ENCODE measurements at regions not wholly inside any gene's neighbourhood (a gene's known extent, or its start where the extent isn't known, plus 50 kb on each side); places are given as distances from the start of the nearest gene placed in this dataset.
"Not testable (repeated sequence)": the region's sequence is repeated elsewhere in the genome, so short reads cannot be mapped to it uniquely, and the experiment has no call there.

DNA sequence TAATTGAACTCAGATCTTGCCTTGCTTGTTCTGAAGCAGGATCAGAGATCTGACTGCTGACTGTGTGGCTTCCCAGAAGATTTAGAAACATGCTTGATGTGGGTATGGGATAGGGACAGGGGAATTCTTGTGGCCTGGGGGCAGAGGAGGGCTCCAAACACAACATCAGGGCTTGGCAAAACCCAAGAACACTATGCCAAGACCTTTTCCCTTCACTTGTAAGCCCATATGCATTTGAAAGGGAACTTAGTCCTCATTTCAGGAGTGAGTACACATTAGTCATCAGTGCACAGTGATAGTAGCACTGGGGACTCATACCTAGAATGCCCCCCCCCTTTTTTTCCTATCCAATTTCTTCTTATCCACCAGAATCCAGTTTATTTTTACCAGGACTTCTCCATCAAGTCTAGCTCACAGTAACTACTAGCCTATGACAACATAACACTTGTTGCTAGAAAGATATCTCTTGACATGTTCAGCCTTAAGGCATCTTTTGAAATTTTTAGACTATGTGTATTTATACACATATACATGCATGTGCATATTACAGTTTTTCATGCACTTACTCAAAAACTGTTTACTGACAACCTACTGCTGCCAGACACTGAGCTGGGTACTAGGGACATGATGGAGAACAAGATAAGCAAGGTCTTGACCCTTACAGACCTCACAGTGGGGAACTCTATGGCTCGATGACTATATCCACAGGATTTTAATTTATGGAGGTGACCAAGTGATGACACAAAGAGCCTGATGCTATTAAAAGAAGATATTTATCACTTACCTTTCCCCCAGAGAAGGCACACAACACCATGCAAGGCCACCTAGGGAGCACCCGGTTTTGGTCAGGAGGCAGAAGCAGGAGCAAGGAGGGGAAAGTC lies 158.3 kb upstream of the MAP3K1 start:
- no peak for DNase-seq

DNA sequence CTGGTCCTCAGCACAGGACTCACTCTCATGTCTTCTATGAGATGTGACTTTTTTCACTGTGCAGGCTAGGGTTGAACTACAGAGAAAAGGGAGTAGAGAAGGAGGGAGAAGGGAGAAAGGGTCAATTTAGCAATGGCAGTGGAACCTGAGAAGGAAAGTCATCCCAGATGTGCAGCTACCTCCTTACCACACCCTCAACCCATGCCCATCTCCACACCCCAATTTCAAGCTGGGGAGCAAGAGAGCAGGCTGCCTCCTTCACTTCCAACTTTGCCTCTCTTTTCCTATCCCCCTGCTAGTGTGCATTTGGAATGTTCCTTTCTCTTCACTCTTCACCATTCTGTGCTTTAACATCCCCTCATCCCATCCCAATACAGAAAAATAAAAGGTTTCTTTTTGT lies 163.5 kb upstream of the MAP3K1 start:
- no peak for DNase-seq

DNA sequence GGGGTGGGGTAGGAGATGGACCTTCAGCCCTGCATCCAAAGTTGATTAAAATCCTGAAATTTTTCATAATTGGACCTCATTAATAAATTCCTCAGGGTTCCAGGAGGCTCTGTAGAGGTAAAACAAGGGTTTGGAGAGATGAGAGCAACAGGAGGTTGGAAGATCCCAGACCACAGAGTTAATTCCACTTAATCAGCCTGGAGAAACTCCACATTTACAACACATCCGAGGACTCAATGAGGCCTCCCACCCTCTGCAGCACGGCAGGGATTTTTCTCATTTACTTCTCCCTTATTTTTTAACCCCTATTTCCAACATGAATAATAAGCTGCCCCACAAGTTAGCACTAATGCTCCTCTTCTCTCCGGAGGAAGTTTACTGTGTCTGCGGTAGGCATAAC lies 165.0 kb upstream of the MAP3K1 start:
- DNase-seq, result no peak

DNA sequence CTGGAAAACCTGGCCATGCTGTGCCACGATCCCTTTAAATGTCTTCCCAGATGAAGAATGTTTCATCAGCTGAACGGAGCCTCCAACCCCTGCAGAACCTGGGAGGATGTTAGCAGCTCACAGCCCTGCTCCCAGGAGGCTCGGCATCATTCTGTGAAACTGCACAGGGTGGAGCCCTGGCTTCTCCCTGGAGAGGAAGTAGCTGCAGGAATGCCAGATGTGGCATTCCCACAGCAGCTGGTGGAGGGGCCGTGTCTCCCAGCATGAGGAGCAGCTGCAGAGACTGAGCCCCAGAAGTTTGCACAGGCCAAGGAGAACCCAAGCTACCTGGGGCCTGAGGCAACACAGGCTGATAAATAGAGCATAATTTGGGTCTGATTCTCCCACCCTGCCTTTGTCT lies 165.8 kb upstream of the MAP3K1 start:
- DNase-seq, result no peak

DNA sequence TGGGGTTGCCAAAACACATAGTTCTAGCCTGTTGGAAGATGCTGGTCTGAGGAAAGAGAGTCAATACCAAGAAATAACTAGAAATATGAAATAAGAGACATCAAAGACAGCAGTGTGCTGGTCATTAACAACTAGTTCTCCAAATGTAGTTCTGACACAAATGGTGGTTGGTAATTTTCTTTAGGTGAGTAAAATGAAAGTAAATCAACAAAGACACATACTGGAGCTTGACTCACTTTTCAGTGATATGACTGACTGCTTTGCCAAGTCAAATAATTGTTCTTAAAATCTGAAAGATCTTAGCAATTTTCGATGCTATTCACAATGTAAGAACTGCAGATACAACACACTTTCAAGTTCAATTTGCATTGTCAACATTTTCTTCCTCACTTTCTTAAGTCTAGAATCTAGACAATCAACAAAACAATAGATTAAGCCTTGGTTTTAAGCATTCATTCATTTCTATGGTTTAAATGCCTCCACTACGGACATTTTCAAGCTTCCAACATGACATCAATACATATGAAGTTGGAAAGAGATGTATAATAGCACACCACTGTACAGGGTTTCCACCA lies 166.8 kb upstream of the MAP3K1 start:
- no peak for DNase-seq

DNA sequence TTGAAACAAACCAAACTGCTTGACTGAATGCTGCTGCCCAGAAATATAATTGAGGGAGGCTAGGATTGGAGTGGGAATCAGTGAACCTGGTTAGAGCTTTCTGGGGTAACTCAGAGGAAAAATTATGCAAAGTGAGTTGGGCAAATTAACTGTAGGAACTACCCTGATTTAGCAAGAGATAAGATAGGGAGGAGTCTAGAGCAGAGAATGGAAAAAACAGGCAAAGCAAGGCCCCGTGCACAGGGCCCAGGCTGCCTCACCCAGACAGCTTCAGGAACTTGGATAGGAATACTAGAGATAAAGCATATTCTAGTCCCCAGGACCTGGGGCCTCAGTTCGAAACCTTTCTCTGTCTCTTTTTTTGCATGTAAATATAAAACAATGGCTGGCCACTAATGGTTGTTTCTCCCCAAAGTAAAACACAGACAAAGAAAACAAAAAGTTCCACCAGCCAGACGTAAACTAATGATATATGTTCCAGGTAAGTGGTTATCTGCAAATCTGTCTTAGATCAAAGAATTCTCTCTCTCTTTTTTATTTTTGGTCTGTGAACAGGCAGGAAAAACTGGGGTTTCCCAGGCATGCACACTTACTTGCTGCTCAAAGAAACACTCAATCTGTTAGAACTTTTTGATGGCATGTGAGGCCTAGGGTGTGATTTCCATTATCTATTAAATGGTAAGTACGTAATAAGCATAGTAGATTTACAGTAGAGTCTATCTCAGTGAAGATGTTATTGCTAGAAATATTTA lies 168.1 kb upstream of the MAP3K1 start:
- DNase-seq, result peak; percentile 34

DNA sequence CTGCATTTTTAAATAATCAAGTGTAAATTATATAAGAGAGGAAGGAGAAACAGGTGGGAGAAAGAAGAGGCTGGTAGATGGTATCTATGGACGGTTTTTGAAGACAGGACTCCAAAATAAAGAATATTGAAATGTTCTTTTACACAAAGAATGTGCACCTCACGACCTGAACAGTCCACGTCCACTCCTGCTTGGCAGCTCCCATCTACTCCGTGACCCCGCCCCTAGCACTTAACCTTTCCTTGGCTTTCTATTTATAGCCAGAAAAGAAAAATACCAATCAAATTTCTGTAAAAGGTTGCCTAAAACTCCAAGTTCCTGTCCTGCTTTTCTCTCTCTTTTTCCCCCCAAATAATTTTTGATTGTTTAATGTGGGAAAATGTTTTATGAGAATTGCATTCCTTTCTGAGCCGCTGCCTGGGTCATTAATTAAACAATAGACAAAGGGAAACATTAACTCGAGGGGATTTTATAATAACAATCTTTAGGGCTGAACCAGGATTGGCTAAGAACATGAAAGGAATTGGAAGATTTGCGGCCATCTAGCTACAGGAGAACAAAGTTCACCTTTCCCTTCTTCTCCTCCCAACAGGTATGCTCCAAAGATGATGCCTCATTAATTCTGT lies 173.6 kb upstream of the MAP3K1 start:
- no peak for DNase-seq

DNA sequence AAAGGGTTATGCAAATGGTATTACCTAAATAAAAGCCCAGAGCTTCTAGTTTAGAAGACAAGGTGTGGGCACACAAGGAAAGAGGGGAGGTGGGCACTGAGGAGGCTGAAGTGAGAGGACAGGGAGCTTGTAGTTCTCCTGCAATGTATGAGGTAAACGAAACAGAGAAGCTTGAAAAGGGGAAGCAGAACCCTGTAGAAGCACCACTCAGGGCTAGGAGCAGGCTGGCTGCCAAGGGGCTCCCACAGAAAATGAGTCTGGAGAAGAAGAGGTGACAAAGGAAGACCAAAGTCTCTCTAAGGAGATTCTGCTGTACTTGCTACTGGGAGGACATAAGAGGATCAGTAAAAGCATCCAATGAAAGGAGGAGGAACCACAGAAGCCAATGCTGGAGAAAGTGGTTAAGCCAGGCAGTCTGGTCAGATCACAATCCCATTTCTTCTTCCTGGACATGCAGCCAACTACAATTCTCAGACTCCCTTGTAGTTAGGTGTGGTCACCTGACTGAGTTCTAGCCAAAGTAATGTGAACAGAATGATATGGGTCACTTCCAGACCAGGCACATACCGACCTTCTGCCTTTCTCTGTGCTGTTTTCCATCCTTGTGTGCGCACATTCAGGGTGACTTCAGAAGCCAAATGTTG lies 174.5 kb upstream of the MAP3K1 start:
- no peak for DNase-seq

DNA sequence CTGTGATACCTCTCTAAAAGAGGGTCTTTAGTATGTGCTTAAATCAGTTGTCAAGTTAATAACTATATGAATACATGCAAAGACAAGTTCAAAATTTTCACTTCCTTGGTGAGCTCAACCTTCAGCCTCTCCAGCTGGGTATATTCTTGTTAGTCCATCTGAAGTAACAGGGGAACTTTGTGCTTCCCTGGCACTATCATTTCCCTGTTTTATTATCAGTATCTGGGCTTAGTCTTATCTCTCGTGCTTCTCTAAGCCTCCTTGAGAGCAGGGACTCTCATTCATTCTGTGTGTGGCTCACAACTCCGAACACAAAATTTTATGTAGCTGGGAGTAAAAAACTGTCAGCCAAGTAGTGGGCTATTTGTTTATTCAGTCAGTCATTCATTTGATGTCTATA lies 175.9 kb upstream of the MAP3K1 start:
- DNase-seq, result no peak

DNA sequence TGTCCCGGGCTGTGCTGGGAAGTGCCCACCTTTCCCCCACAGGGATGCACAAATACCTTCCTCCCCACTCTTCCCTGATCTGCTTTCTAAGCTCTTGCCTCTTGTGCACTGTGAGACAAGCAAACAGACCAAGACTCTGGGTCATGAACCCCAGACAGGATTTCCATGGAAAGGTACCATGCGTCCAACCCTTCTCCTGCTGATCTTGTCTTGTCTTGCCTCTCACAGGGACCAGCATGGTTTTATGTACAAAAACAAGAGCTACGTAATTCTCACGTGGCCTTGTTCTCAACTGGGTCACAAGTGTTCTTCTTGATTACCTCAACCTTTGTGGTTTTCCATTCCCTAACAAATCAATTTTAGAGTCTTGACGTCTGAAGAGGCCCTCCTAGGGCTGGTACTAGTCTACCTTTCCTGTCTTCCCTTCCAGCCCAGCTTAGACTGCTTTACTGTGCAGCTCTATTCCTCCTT lies 176.5 kb upstream of the MAP3K1 start:
- peak; percentile 84 for DNase-seq

DNA sequence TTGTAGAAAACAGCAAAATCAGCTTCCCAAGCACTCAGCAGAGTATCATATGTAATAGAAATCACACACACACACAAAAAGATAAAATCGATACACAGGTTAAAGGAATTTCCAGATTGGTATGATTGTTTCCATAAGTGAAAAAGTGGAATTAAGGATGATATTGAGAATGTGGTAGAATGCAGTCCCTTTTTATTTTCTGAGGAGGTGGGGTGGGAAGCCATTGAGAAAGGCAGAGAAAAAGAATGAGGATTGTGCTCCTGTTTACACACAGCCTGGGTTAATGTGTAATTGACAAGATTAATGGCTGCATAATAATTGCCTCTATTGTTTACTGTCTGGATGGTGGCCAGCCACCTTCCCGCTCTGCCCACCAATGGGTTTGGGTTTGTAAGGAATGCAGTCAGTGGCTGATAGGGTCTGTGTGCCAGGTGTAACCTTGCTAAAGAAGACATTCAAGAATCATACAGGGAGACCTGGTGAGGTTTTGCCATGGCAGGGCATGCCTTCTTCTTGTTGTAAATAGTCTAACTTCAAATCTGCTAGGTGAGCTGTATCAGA lies 177.2 kb upstream of the MAP3K1 start:
- DNase-seq, result no peak

DNA sequence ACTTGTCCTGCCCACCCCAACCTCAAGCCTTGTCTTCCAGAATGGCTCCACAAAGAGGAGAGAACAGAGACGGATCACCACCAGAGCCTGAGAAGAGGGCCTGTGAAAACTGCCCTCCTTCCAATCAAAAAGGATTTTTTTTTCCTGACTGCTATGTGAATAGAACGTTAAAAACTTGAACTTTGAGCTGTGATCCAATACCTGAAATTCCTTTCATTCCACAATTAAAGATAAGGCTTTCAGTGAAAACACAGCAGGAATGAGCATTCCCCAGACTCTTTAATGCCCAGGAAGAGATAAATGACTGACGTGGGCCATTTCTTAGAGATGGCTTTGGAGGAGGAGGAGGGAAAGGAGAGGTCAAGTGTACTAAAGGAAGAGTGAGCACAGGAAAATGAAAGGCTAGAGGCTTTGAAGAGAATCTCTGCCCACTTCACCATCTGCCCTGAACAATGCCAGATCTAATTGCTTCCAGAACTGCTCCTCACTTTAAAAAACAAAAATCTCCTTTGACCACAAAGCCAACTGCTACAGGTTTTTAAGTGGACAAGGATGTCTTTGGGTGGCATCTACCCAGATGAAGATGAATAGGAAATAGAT lies 177.9 kb upstream of the MAP3K1 start:
- DNase-seq, result no peak

DNA sequence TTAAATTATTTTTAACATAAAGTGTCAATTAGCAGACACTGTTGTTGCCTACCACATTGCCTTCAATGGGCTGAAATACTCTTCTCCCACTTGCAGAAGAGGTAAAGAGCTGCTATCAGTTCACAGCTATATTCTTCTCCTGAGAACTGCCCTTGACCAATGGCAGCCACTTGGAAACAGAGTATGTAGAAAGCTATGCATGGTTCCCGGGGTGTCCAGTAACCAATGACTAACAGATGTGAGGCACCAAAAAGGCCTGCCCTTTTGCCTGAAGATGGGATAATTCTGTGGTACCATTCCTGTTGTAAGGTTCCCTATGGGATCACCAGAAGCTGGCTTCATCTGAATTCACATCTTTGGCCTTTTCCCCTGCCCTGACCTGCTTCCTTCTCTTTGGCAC lies 181.4 kb upstream of the MAP3K1 start:
- DNase-seq, result no peak

DNA sequence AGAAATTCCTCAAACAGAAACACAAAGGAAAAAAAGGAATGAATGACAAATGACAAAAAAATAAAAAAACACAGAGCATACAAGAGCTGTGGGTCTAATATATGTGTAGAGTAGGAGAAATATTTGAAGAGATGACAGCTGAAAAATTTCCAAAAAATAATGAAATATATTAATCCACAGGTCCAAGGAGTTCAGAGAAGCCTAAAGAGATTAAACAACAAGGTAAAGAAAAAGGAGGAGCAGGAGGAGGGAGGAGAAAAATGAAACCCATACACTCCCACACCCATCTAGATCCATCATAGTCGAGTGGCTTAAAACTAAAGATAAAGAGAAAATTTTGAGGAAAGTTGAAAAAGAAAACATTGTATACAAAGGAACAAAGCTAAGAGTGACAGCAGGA lies 182.4 kb upstream of the MAP3K1 start:
- no peak for DNase-seq

DNA sequence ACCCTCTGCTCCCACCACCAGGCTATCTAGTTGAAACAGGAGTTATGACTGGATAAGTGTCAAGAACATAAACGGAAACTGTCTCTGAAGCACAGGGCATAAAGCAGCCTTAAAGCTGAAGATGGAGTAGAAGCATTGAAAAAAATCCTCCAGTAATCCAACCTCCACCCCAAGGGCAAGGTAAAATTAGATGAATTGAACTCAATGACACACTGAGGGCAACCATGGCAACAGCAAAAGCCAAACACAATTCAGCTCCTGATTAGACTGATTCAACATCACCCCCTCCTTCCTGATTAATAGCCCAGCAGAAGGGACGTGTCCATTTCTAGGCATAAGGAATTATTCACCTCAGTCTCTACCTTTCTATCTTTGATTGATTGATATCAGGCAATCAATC lies 183.2 kb upstream of the MAP3K1 start:
- no peak for DNase-seq

DNA sequence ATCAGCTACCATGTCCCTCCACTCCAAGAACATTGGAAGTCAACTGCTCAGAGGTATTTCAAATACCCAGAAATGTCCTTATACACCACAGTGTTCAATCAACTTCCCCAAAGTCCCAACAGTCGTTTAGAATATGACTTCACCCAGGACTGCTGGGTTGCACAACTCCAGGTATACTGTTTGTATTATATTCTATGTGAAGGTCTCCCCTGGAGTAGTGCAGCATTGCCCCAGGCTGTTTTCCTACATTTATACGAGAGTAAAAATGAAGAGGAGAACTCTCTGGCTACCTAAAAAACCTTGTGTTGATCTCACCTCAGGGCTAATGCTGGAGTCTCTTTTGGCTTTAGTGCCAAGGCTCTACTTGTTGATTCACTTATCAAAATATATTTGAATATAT lies 183.6 kb upstream of the MAP3K1 start:
- no peak for DNase-seq

DNA sequence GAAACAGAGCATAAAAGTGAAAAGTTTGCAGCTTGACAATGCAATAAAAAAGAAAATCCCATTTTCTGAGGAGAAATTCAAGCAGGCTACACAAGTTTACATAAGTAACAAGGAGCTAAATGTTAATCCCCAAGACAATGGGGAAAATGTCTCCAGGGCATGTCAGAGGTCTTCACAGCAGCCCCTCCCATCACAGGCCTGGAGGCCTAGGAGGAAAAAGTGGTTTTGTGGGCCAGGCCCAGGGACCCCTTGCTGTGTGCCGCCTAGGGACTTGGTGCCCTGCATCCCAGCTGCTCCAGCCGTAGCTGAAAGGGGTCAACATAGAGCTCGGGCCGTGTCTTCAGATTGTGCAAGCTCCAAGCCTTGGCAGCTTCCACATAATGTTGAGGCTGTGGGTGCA lies 186.7 kb upstream of the MAP3K1 start:
- DNase-seq, result not testable (repeated sequence)

DNA sequence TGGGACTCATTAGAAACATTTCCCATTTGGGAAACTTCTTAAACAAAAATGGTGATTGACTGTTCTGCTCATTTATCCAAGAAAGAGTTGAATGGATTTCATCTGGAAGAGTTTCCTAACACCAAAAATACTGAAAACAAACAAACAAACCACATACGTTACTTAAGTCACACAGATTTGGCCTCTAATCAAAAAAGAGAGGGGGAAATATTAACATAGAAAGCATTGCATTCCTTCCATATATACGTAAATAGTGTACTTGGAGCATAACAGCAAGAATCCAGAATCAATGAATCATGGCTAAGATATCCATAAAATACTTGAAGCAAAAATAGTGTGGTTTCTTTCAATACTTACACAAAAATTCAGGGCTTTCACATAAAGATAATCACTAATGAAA lies 189.8 kb upstream of the MAP3K1 start:
- DNase-seq, result no peak

DNA sequence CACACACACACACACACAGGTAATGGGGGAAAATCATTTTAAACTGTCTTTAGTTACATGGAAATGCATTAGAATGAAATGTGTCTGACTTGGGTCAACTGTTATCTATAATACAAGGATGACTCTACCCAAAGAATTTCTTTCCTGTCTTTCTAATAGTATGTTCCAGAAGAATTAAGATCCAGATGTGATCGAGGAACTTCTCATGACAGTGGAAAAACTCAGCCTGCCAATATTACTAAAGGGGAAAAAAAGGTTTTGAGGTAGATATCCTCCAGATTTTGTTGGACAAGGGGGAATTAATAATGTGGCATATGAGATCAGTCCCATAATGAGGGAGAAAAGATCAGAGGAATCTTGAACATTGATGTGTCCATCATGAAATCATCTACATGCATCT lies 190.6 kb upstream of the MAP3K1 start:
- no peak for DNase-seq

DNA sequence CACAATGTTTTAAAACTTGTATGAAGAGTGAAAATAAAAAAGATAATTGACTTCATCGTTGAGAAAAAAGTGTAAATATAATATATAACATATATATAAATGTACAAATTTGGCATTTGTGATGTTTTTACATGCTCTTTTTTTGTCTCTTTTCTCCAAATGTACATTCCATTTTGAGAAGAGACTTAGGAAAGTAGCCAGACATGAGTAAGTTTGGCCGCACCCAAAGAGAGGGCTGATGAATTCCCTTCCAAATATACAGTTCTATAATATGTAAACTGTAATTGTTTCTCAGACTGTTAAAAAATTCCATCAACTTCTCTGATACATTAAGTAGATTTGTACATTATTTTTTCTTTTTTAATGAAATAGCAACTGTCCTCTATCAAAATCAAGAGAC lies 193.2 kb upstream of the MAP3K1 start:
- no peak for DNase-seq

DNA sequence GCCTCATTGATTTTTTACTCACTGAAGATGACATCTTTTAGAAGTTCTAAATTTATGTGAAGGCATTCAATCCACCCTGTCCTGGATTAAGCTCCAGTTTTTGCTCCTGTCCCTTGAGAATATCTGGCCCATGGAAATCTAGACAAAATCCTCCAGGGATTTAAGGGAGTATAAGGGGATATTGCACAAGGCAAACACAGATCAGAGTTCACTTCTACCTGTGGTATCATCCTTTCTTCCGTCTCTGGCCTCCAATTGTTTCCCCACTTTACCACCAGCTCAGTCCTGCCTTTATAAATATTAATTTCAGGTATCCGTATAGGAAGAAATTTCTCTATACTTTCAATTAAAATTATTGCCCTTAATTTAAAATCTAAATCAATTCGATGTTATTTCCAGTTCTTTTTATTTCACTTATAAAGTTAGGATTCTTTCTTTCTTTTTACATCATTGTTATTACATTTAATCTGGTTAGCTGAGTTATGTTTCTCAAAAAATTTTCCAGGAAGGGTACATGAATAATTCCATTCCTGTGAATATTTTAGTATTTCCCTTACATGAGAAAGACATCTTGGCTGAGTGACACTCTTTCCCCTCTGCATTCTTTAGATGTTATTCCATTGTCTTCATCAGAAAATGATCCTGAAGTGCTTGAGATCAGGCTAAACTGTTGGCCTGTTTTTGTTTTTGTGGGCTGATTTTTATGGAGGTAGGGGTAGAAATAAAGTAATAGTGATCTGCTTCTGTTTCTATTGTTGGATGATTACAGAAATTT lies 194.3 kb upstream of the MAP3K1 start:
- no peak for DNase-seq

Measured in CD4-positive, alpha-beta T cell treated with Interleukin-10 for 1 hour (primary cell).